Uterus (tissue), 2 donors: ENCODE measurements at regions not wholly inside any gene's neighbourhood (a gene's known extent, or its start where the extent isn't known, plus 50 kb on each side); places are given as distances from the start of the nearest gene placed in this dataset.

ENCODE experiments used
- CTCF ChIP-seq, 4 experiments: fragments of 200-600 bp in 2 of 4; fragments of 450-650 bp in 2 of 4; sonication (generic) in 2 of 4; IDR thresholded peaks; one replicate each; pipeline ENCODE4 v1.5.1; 2016 to 2019; ENCODE audit warnings: antibody characterized with exemption in 4 of 4, mild to moderate bottlenecking in 2 of 4, moderate library complexity in 1 of 4
- POLR2A ChIP-seq, 2 donors: fragments of 450-650 bp; IDR thresholded peaks; one replicate each; pipeline ENCODE4 v1.6.1; 2016; ENCODE audit warnings: antibody characterized with exemption in 2 of 2, mild to moderate bottlenecking in 1 of 2, moderate library complexity in 1 of 2

- TF ChIP-seq CTCF (IDR thresholded peaks at IDR 0.05) (no peak), POLR2A (IDR thresholded peaks at IDR 0.05) (no peak)
Measured at GRCh38 chr6:90916968-90917367, 330.1 kb upstream of the MAP3K7 start.
